Uterus (tissue), 3 donors: ENCODE measurements at regions not wholly inside any gene's neighbourhood (a gene's known extent, or its start where the extent isn't known, plus 50 kb on each side); places are given as distances from the start of the nearest gene placed in this dataset.

ENCODE experiments used
- DNase-seq, 2 donors: peaks; one replicate each; pipeline ENCODE4 v3.0.0-alpha.2; 2019 to 2020
- H3K27ac ChIP-seq, 2 donors: fragments of 200-600 bp; sonication (generic); 1 replicate in 1 of 2; 2 replicates in 1 of 2; pipeline ENCODE4 v1.5.1; 2016 to 2018
- H3K27me3 ChIP-seq, 2 donors: fragments of 200-600 bp; sonication (generic); one replicate each; pipeline ENCODE4 v1.5.1; 2018 to 2019; ENCODE audit warnings: control low read depth in 1 of 2
- H3K36me3 ChIP-seq, 2 donors: fragments of 200-600 bp; sonication (generic); one replicate each; pipeline ENCODE4 v1.5.1; 2019; ENCODE audit warnings: control low read depth in 1 of 2
- H3K4me1 ChIP-seq, 2 donors: fragments of 200-600 bp; sonication (generic); one replicate each; pipeline ENCODE4 v1.5.1; 2018 to 2019; ENCODE audit warnings: control low read depth in 1 of 2
- H3K4me3 ChIP-seq, 2 donors: fragments of 200-600 bp; sonication (generic); 1 replicate in 1 of 2; 2 replicates in 1 of 2; pipeline ENCODE4 v1.5.1; 2018 to 2019; ENCODE audit warnings: mild to moderate bottlenecking in 1 of 2
- H3K9me3 ChIP-seq, 2 donors: fragments of 200-600 bp; sonication (generic); one replicate each; pipeline ENCODE4 v1.5.1; 2019; ENCODE audit warnings: control low read depth in 1 of 2
- CTCF ChIP-seq, 4 experiments: fragments of 200-600 bp in 2 of 4; fragments of 450-650 bp in 2 of 4; sonication (generic) in 2 of 4; IDR thresholded peaks; one replicate each; pipeline ENCODE4 v1.5.1; 2016 to 2019; ENCODE audit warnings: antibody characterized with exemption in 4 of 4, mild to moderate bottlenecking in 2 of 4, moderate library complexity in 1 of 4
- POLR2A ChIP-seq, 2 donors: fragments of 450-650 bp; IDR thresholded peaks; one replicate each; pipeline ENCODE4 v1.6.1; 2016; ENCODE audit warnings: antibody characterized with exemption in 2 of 2, mild to moderate bottlenecking in 1 of 2, moderate library complexity in 1 of 2
- intact Hi-C: fragments of 100-400 bp; cut with DNase I; formaldehyde crosslinking; loops from one replicate; pipeline ENCODE4 v1.15.1; 2023; ENCODE audit warnings: low total_unique reads
- donor health status: DM: yes; HTN: yes; CAD: no.

GRCh38 chr1:157240495-157241184 is 102.4 kb upstream of the ETV3 start:
- TF ChIP-seq CTCF (IDR thresholded peaks at IDR 0.05): no peak
- no peak for TF ChIP-seq POLR2A (IDR thresholded peaks at IDR 0.05)

GRCh38 chr1:157239936-157240335 is 101.7 kb upstream of the ETV3 start:
- intact Hi-C loops: no loop called here
- no peak for DNase-seq
- Histone ChIP-seq H3K4me3 (no peak overlapping the region), H3K27ac (no peak overlapping the region), H3K27me3 (no peaks in the 10 kb centered on the region), H3K4me1 (no peaks in the 10 kb centered on the region), H3K9me3 (no peaks in the 10 kb centered on the region), H3K36me3 (no peaks in the 10 kb centered on the region)
- TF ChIP-seq CTCF (IDR thresholded peaks at IDR 0.05) (no peak), POLR2A (IDR thresholded peaks at IDR 0.05) (no peak)

More at GRCh38 chr1:157240495-157241184, 102.4 kb upstream of the ETV3 start:
- DNase-seq: no peak
- Histone ChIP-seq H3K27ac (no peak overlapping the region), H3K36me3 (no peaks in the 10 kb centered on the region), H3K27me3 (no peaks in the 10 kb centered on the region), H3K9me3 (no peaks in the 10 kb centered on the region), H3K4me3 (no peak overlapping the region), H3K4me1 (no peaks in the 10 kb centered on the region)
- intact Hi-C loops: no loop called here

GRCh38 chr1:157238585-157238984 is 100.4 kb upstream of the ETV3 start:
- H3K9me3 ChIP-seq: no peaks in the 10 kb centered on the region
- no peak for DNase-seq
- H3K4me1 ChIP-seq: no peaks in the 10 kb centered on the region
- no peaks in the 10 kb centered on the region for H3K27me3 ChIP-seq
- TF ChIP-seq POLR2A (IDR thresholded peaks at IDR 0.05) (no peak), CTCF (IDR thresholded peaks at IDR 0.05) (no peak)
- no peak overlapping the region for H3K27ac ChIP-seq
- H3K4me3 ChIP-seq: no peak overlapping the region
- intact Hi-C loops: no loop called here
- H3K36me3 ChIP-seq: no peaks in the 10 kb centered on the region

DNA sequence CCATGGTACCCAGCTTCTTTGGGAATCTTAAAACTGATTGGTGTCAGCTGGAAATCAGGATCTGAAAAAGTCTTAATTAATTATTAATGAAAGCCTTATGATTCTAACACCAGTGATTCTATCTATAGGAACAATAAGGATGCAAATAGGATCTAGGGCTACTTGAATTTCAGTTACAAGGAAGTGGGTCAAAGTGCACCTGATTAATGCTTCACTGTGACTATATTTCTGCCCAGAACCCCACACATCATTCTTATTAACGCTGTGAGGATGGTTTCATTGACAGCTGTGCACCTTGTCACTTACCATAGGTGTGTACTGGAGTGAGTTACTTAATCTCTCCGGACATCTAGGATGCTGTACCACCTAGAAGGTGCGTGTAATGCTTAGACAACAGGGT is 99.8 kb upstream of the ETV3 start:
- intact Hi-C loops: no loop called here
- no peaks in the 10 kb centered on the region for H3K36me3 ChIP-seq
- H3K4me1 ChIP-seq: no peaks in the 10 kb centered on the region
- no peak overlapping the region for H3K27ac ChIP-seq
- H3K27me3 ChIP-seq: no peaks in the 10 kb centered on the region
- H3K4me3 ChIP-seq: no peak overlapping the region
- no peak for DNase-seq
- no peaks in the 10 kb centered on the region for H3K9me3 ChIP-seq
- no peak for TF ChIP-seq CTCF (IDR thresholded peaks at IDR 0.05)
- TF ChIP-seq POLR2A (IDR thresholded peaks at IDR 0.05): no peak

- no peak overlapping the region for H3K27ac ChIP-seq
- no peak overlapping the region for H3K4me3 ChIP-seq
- no peak for TF ChIP-seq POLR2A (IDR thresholded peaks at IDR 0.05)
- no peak for TF ChIP-seq CTCF (IDR thresholded peaks at IDR 0.05)
- no peaks in the 10 kb centered on the region for H3K4me1 ChIP-seq
- H3K9me3 ChIP-seq: no peaks in the 10 kb centered on the region
- H3K27me3 ChIP-seq: no peaks in the 10 kb centered on the region
- no peaks in the 10 kb centered on the region for H3K36me3 ChIP-seq
- intact Hi-C loops: no loop called here
- no peak for DNase-seq
These were observed 99.3 kb upstream of the ETV3 start for GRCh38 chr1:157237522-157237921.
